ENCODE measurements at regions not wholly inside any gene's neighbourhood (a gene's known extent, or its start where the extent isn't known, plus 50 kb on each side); places are given as distances from the start of the nearest gene placed in this dataset.

DNA sequence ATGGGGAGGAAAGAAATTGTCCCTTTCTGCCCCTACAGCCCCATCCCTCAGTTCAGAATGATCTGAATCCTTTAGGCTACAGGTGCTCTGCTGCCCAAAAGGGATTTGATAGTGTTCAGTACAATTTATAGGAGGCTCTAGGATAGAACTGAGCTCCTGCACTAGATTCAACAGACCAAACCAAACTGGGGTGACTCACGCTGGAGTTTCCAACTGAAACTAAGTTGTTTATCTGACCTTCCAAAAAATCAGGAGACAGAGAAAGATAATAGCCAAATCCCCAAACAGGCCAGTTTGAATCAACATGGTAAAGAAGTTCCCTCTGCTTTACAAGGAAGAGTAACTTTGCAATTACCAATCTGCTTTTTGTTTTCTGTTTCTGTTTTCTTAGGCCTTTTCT lies 72.7 kb upstream of the MBOAT2 start:
- no peak for DNase-seq

- DNase-seq: no peak
Measured at GRCh38 chr2:9074930-9075329, 71.4 kb upstream of the MBOAT2 start.

DNA sequence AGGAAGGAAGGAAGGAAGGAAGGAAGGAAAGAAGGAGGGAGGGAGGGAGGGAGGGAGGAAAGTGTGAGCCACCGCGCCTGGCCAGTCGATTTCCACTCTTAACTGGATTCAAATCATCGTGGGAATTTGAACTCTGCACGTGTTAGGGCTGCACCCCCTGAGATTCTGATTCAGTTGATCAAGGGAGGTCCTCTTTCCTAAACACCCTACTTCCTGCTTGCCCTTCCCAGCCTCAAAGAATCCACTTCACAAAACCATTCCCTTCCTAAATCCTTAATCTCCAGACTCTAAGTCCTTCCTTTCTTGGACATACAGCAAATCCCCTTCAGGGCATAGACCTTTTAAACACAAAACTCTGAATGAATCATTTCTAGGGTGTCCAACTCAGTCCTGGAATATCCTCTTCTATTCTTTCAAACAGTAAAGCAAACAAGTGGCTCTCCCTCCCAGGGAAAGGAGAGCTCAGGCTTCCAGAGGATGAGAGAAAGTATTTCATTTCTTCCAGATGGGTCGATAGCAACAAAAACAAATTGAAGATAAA lies 68.2 kb upstream of the MBOAT2 start:
- no peak for DNase-seq

DNA sequence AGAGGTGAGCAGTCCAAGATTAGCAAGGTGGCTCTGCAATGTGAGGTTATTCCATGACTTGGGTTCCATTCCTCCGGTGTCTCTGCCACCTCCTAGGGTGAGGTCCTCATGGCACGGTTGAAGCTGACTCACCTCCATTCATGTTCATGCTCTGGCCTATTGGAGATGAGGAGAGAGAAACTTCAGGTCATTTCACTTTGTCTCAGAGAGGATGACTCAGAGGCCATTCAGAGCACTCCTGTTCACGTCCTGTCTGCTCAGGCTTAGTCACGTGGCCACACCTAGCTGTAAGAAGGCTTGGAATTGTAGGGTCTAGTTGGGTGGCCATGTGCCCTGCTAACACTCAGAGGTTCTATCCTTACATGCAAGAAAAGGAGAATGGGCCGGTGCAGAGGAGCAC lies 67.5 kb upstream of the MBOAT2 start:
- DNase-seq: no peak

DNA sequence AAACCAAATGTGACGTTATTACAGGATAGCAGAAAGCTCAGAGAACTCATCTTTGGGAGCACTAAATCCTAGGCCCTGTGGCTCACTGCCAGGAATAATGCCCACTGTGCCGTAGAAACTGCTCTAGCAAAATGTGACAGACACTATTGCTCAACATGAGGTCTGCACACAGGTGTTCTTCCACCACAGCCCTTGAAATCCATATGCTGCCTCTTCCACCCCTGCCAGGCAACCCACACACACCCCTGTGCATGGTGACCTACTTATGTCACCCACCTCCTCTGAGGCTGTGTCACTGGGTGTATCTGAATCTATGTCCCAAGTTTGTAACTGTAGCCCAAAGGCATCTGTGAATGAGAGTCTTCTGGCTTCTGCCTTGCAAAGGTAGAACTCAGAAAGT lies 66.1 kb upstream of the MBOAT2 start:
- DNase-seq: no peak

DNA sequence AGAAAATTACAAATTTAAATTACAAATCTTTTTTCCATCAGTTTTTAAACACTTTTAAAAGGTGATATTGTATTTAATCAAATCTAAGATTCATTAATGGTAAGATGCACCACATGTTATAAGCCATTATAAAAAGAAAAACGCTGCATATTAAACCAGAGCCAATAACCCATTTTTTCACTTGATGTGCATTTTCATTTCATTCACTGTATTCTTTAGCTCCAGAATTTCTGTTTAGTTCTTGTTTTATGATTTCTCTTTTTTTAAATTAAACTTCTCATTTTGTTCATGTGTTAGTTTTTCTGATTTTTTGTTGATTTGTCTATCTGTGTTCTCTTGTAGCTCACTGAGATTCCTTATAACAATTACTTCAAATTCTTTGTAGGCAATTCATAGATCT lies 62.4 kb upstream of the MBOAT2 start:
- no peak for DNase-seq

DNA sequence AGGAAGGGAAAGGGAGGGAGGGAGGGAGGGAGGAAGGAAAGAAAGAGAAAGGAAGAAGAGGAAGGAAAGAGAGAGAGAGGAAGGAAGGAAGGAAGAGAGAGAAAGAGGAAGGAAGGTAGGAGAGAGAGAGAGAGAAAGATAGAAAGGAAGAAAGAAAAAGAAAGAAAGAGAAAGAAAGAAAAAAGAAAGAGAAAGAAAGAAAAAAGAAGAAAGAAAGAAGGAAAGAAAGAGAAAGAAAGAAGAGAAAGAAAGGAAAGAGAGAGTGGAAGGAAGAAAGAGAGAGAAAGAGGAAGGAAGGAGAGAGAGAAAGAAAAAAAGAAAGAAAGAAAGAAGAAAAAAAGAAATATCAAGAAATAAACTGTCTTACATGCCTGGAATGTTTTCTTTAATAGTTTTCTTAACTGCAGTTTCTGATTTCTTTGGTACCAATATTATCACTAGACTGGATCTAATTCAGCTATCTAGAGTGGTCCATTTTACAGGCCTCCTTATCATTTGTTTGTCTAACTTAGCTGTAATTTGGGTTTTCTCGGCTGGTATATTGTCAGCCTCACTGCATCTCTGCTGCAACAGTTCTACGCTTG lies 59.6 kb upstream of the MBOAT2 start:
- no peak for DNase-seq

GRCh38 chr2:9060819-9061218 lies 57.3 kb upstream of the MBOAT2 start:
- DNase-seq: no peak

GRCh38 chr2:9057939-9058761 lies 54.7 kb upstream of the MBOAT2 start:
- no peak for DNase-seq

GRCh38 chr2:9055471-9055870 lies 52.0 kb upstream of the MBOAT2 start:
- no peak for DNase-seq

DNA sequence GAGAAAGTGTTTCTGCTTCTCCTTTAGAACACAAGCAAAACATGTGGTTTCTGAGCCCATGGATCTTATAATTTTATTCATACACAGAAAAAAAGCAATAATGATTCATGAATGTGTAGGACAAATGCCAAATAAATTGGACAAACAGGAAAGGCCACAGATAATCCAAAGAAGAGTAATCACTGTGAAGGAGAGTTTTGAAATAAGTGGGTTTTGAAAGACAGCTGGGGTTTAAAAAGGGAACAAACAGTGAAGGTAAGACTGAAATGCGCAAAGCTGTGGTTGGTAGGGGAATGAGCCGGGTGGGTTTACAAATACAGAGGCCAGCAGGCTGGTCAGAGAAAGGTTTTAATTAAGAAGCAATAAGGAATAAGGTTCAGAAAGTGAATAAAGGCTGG lies 50.0 kb upstream of the MBOAT2 start:
- DNase-seq: no peak
